HG02938 (cell line): ENCODE measurements at regions not wholly inside any gene's neighbourhood (a gene's known extent, or its start where the extent isn't known, plus 50 kb on each side); places are given as distances from the start of the nearest gene placed in this dataset.
A peak's percentile ranks its signal among the peaks of the same experiment; 100 is the strongest.
"Not testable (repeated sequence)": the region's sequence is repeated elsewhere in the genome, so short reads cannot be mapped to it uniquely, and the experiment has no call there.

Source experiments
- ATAC-seq: cut with Tn5 transposase; IDR thresholded peaks from one replicate; pipeline ENCODE4 v1.9.1; 2021; ENCODE audit warnings: mild to moderate bottlenecking, moderate library complexity; ENCODE audit not compliant: unreplicated experiment

DNA sequence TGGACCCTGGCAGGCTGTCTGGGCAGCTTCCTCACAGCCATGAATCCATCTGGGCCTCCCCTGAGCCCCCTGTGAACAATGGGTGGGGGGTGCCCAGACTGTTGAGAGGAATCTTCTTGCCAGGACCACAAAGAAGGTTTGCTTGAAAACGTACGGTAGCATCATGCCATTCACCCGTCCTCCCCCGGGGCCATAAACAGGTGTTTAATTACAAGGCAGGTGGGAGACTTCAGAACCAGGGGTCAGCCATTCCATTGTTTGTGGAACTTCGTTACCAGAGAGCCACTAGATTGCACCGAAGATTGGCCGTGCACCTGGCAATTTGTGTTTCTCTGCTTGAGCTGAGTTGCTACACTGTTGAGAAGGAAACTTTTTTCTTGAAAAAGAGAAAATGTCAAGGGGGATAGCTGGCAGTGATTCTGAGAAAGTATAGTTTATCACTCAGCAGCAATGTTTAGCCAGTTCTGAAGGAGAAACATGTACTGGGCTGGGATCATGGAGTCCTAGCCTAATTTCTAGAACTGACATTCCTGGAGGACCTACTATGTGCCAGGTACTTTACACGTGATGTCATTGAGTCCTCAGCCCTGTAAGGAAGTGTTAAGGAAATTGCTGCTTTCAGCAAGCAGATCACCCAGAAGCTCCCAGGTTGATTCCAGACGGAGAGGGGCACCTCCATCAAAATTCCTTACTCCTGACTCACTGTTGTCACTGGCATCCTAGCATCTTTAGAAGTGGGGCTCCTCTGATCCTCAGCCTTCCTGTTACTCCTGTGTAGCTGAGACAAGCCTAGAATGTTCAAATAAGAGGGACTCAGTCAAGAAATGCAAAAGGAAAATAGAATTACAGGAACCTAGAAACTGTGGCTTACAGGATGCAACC lies 103.8 kb upstream of the UBE2E1 start:
- ATAC-seq = no peak

DNA sequence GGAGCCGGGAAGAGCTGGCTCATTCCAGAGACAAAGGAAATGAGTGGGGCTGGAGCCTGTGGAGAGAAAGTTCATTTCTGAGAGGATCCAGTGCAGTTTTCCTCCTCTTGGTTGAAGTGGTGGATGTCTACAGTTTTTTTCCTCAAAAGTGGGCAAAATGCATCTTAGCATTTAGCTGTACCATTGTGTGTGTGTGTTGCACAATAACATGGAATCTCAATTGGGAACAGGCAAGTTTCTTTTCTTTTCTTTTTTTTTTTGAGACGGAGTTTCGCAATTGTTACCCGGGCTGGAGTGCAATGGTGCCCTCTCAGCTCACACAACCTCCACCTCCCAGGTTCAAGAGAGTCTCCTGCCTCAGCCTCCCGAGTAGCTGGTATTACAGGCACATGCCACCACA lies 101.5 kb upstream of the UBE2E1 start:
- ATAC-seq = no peak

DNA sequence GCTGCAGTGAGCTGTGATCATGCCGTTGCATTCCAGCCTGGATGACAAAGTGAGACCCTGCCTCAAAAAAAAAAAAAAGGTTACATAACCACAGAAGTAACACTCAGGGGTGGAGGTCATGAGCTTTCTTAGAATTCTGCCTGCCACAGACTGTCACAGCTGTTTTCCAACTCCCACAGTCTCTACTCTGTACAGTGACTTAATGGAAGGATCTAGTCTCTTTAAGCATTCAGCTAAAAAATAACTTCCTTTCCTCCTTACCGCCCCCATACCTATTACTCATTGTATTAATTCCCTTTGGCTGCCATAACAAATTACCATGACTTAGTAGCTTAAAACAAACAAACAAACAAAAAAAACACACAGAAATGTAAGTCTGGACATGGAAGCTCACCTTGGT lies 99.6 kb upstream of the UBE2E1 start:
- no peak for ATAC-seq

DNA sequence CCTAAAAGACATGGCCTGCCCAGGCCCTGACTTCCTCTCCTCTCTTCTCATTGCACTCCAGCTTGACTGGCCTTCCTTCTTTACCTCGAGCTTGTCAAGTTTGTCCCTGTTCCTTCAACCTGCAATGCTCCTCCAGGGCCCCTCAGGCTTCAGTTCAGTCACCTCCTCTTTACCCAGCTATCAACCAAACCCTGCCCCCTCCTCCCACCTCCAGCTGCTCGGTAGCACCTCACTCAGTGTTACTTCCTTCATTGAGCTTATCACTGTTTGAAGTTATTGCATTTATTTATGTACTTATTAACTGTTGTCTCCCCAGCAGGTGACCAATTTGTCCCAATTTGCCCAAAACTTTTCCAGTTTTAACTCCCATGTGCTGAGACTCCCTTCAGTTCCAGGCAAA lies 95.8 kb upstream of the UBE2E1 start:
- ATAC-seq = no peak

DNA sequence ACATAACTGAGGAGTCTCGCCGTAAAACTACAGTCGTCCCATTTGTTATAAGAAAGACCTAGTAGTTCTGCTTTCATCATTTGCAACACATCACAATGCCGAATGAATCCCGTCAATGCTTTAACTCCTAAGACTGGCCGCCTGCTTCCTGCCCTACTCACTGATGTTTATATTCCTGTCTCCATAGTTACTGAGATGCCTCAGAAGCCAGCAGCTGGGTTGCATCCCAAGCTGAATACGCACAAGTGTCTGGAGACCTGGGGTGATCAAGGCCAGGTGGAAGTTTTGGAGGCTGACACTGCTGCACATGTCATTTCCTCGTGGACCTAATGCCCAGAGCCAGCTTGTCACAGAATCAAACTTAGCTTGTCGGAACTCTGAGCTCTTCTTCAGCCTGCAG lies 95.2 kb upstream of the UBE2E1 start:
- ATAC-seq = no peak

DNA sequence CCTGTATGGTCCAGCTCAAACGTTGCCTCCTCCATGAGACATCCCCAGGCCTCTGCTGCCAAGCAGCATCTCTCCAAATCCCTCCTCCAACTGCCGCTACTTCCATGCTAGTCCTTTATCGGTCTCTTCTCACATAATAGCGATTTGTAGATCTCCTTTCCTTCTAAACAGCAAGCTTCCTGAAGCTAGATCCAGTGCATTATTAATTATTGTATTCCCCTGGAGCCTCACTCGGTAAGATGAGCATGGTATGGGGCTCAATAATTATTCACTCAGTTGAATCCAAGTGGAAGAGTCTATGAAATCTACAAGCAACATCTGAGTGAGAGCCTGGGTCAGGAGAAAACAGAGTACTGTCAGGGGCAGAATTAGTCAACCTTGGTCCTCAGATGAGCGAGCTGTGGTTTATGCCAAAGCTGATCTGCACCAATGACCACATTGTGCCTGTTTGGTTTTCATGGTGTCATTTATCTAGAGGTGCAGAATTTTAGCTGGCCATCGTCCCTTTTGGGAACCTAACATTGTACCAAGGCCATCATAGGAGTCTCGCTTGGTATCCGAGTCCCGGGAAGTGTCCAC lies 93.8 kb upstream of the UBE2E1 start:
- ATAC-seq = peak; percentile 82

DNA sequence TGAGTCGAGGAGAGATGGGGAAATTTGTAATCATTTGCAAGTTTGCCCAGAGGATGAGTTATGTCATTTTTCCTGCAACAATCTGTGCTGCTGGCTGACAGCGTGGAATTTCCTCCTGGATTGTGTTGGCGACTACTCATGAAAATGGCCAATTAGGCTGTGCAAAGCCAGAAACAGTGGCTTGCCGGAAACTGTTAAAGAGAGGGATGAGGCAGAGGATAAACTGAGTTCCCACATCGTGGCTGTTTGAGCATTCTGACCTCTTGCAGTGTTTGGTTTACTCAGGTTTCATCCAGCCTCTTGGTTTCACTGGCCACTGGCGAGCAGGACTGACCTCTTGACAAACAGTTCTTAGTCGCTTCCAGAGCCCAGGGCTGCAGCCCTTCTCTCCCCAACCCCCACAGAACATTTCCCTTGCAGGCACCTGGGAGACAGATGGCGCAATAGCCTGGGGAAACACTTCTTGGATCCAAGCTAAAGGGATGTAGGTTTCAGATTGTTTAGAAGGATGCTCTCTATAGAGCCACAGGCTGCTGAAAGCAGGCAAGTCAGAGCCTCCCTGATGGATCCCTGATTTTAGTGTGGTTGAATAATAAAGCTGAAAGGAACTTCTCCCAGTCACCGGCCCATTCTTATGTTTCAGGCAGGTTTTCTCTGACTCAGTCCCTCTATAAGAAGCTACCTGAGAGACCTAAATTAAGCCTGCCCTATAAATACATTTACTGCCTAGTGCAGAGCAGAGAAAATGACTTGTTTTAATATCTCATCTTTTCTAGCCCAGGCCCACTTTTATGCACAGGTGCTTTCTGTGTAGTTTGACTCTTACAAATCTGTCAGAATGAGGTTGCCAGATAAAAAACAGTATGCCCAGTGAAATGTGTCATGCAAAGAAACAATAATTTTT lies 92.8 kb upstream of the UBE2E1 start:
- ATAC-seq = no peak

DNA sequence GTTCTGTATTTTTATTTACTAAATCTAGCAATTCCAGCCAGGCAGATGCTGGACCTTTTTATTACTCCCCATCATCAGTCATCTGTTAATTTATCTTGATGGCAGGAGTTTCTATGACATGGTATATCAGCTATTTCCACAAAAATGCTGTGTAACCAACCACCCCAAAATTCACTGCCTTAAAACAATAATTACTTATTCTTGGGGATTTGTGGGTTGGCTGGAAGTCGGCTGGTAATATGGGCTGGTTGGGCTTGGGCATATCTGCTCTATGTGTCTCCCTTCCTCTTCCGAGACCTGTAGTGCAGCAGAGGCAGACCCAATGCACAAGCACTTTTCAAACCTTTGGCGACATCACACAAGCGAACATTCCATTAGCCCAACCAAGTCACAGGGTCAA lies 92.1 kb upstream of the UBE2E1 start:
- no peak for ATAC-seq

DNA sequence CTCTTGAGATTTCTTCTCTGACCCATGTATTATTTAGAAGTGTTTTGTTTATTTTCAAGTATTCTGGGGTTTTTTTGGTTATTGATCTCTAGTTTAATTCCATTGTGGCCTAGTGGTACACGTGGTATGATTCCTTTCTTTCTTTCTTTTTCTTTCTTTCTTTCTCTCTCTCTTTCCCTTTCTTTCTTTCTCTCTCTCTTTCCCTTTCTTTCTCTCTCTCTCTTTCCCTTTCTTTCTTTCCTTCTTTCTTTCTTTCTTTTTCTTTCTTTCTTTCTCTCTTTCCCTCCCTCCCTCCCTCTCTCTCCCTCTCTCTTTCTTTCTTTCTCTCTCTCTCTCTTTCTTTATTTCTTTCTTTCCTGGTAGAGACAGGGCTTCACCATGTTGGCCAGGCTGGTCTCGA lies 85.7 kb upstream of the UBE2E1 start:
- ATAC-seq = no peak

DNA sequence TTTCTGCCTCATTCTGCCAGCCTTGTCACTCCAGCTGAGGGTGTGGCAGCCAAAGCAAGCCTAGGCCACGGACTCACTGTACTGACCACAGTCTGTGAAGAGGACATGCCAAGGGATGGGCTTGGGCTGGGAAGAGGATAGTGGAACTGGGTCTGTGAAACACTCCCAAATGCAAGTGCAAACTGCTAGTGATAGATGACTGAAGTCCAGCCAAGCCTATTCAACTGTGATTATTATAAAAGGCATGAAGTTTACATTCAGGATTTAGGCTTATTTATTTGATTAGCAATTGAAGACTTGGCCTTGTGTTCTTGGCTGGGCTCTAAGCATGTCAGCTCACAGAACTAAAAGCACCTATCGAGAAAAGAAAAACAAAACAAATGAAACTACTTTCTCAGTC lies 84.9 kb upstream of the UBE2E1 start:
- no peak for ATAC-seq

DNA sequence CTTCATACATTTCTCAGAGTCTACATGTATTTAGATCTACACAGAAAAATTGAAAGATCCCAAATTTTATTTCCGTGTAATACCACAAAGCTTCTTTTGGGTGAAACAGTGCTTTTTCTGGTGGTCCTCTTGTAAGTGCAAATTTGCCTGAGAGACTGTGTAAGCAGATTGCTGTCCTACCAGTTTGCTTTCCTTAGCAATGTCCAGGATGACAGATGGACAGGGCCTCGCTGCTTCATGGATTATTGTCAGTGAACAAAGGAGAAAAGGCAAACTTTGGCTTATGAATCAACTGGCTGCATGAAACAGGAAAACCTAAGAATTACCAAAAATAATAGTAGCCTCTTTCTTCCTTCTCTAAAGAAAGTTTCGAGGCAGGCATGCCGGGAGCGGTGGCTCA lies 82.6 kb upstream of the UBE2E1 start:
- ATAC-seq = no peak

DNA sequence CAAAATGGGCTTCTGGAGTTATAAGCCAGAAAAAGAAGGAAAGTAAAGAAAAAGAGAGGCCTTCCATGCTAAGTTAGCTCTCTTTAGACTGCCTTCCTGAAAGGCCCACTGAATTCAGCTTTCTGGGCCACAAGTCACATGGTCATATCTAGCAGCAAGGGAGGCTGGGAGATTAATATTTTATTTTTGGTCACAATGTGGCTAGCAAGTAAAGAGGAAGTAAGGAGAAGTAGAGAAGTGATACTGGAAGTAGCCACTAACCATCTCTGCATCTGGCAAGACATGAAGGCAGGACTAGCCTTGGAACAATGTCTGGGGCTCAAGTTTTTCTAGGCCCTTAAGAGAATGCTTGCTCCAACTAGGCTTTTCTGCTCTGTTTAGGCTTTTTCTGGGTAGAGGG lies 81.8 kb upstream of the UBE2E1 start:
- peak; percentile 41 for ATAC-seq

DNA sequence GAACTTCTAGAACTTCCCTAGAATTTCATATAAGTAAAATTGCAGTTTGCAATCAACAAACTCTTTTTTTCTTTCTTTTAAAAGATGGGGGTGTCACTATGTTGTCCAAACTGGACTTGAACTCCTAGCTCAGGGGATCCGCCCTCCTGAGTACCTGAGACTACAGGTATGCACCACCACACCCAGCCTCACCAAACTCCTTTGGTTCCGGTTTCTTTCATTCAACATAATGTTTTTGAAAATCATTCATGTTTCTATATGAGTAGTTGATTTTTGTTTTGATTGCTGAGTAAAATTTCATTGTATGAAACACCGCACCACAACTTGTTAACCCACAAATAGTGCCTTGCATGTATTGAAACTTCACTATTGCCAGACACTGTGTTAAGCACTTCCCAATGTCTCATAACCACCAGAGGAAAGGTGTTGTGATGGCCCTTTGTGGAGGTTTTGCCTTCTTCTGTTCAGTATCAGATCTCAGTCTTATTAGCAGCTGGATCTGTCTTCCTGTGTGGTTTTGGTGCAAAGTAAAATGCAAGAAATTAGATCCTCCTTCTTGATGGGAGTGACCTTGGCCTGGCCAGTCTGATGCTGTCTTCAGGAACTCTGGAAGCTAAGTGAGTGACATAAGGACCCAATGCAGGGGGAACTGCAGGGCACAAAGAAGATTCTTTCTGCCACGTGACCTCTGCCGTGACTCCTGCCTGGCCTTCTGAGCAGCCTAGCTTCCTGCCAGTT lies 78.8 kb upstream of the UBE2E1 start:
- peak; percentile 88 for ATAC-seq

DNA sequence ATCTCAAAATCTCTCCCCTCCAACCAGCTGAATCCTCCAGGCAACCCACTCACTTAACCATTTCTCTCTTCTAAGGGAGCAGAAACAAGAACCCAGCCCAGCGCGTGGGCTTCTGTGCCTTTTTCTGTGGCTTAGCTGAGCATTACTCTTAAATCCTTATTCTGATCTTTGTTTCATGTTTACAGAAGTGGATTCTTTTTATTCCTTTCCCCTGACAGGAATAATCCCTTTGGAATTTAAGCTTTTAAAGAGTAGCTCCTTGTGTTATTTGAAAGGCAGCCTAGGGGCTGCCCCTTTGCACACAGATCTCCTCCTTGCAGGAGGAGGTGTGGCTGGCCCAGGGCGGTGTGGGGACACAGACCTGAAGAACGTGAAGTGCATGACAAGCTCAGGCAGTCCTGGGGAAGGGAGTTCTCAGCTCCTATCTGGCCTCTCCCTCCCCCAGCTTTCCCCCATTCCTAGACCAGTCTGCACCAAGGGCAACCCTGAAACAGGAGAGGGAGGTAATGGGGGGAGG lies 77.1 kb upstream of the UBE2E1 start:
- ATAC-seq = no peak

DNA sequence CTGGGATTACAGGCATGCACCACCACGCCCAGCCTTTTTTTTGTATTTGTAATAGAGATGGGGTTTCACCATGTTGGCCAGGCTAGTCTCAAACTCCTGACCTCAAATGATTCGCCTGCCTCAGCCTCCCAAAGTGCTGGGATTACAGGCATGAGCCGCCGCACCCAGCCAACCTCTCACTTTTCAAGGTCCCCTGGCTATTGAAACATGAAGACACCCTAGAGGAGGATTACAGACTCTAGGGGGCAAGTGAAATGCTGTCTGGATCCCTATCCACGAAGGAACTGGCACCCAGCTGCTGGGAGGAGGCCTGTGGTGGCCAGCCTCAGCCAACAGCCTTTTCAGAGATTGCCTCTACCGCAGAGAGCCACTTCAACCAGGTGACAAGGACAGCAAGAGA lies 76.4 kb upstream of the UBE2E1 start:
- ATAC-seq = not testable (repeated sequence)

DNA sequence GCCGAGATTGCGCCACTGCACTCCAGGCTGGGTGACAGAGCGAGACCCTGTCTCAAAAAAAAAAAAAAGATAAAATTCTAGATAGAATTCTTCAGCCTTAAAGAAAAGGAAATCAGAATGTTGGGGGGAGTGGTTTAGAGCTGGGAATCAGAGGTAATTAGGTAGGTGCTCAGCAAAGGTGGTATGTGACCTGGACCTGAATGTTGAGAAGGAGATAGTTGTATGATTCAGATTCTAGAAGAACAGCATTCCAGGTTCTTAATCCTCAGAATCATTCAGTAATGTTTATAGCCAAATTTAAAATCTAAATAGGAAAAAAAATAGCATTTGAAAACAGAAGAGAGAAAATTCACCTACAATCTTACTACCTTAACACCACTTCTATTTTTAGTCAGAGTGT lies 71.3 kb upstream of the UBE2E1 start:
- no peak for ATAC-seq

DNA sequence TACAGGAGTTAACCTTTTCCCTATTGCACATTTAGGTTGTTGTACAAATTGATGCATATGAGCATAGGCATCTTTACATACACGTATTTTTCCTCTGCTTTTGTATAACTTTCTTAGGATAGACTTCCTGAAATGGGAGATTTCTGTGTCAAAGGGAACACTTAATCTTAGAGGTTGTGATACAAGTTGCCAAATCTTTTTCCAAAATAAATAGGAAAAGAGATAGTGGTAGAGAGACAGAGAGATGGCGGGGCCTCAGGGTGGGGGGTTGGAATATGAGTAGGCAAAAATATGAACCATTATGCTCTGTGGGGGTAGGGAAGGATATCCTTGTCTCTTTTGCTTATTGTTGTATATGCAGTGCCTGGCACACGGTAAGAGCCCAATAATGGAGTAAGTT lies 70.7 kb upstream of the UBE2E1 start:
- ATAC-seq = no peak

DNA sequence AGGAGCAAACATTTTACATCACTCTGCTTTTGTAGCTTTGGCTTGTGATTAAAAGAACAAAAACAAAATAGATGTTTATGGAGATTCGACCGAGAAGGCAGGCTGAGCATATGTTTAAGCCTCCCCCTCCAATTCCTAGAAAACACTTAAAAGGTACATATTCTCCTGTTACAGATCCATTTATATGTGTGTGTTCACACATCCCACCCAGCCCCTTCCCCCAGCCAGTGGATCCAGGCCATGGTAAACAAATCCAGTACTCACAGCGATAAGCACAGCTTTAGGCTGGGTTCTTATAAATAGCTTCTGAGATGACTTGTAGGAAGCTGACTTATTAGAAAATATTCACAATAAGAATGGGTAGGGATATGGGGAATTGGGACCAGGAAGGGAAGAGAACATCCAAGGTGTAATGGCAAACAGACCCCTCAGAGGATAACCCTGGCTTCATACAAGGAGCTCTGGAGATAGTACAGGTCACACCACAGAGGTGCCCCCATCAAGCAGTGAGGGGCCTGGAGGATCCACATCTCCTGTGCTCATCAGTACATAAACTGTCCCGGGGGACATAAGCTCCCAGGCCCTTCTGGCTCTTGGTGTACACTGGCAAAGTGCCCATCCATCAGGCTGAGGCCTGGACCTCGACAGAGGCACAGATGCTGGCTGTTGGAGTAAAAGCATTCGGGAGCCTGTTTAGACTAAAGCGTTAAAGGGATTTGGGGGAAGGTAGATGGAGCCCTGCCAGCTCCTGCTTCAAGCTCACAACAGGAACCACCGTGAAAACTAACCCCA lies 70.0 kb upstream of the UBE2E1 start:
- ATAC-seq = no peak

DNA sequence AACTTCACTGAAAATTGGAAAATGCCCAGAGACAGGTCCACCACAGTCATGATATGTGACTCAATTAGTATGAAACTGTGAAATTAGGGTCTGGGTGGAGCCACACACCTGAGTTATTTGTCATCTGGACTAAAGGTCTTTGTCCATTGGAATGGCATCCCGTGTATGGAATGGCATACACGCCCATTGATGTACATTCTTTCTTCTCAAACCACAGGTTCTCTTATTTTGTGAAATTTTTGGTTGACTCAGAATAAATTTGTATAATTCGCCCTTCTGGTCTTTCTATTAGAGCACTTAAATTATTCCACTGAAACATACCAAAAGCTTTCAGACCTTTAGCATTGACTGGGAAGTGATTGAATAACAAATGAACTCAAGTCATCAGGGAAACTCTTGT lies 66.8 kb upstream of the UBE2E1 start:
- no peak for ATAC-seq

DNA sequence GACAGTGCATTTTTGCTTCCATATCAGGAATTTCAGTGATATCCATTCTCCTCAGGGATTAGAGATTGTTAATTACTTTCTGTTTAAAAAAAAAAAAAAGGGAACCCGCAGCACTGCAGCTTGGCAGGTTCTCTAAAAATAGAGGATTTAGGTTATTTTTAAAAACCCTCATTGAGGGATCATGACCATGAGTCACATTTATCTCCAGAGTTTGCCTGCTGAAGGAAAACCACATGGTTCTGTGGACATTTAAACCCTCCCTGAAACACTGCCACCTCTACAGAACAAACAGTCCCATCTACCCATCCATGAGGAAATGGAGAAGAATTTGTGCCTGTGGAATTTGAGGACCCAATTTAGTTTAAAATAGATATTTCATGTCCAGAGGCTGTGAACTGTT lies 66.2 kb upstream of the UBE2E1 start:
- no peak for ATAC-seq
